Subcutaneous abdominal adipose tissue (tissue), 5 donors: ENCODE measurements at regions not wholly inside any gene's neighbourhood (a gene's known extent, or its start where the extent isn't known, plus 50 kb on each side); places are given as distances from the start of the nearest gene placed in this dataset.
"Not testable (repeated sequence)": the region's sequence is repeated elsewhere in the genome, so short reads cannot be mapped to it uniquely, and the experiment has no call there.

Experiments
- H3K27ac ChIP-seq: one replicate; pipeline ENCODE4 v1.7.0; 2013; ENCODE audit warnings: low read depth, mild to moderate bottlenecking, inconsistent platforms, low read length, moderate library complexity
- H3K27me3 ChIP-seq, 5 donors: one replicate each; pipeline ENCODE4 v1.7.0; 2013; ENCODE audit warnings: low read length in 5 of 5, inconsistent platforms in 1 of 5; ENCODE audit not compliant: control insufficient read depth in 5 of 5, insufficient read depth in 4 of 5
- H3K36me3 ChIP-seq, 5 donors: one replicate each; pipeline ENCODE4 v1.7.0; 2013; ENCODE audit warnings: low read length in 5 of 5; ENCODE audit not compliant: control insufficient read depth in 5 of 5, insufficient read depth in 5 of 5
- H3K4me1 ChIP-seq, 5 donors: one replicate each; pipeline ENCODE4 v1.7.0; 2013; ENCODE audit warnings: low read length in 5 of 5, mild to moderate bottlenecking in 3 of 5, moderate library complexity in 1 of 5; ENCODE audit not compliant: control insufficient read depth in 5 of 5, insufficient read depth in 5 of 5
- H3K4me3 ChIP-seq, 5 donors: one replicate each; pipeline ENCODE4 v1.7.0; 2013; ENCODE audit warnings: low read length in 5 of 5, low read depth in 1 of 5
- H3K9ac ChIP-seq, 5 donors: one replicate each; pipeline ENCODE4 v1.7.0; 2013; ENCODE audit warnings: low read length in 5 of 5, mild to moderate bottlenecking in 4 of 5, moderate library complexity in 3 of 5
- H3K9me3 ChIP-seq, 5 donors: one replicate each; pipeline ENCODE4 v1.7.0; 2013; ENCODE audit warnings: low read length in 5 of 5; ENCODE audit not compliant: control insufficient read depth in 5 of 5
- donor health status: healthy.
- donor health status: healthy.
- donor health status: healthy.
- donor health status: healthy.
- donor health status: healthy.

GRCh38 chr3:84308379-84308778 lies 650.4 kb upstream of the CADM2 start:
- H3K27ac ChIP-seq: no peak overlapping the region
- H3K4me1 ChIP-seq: no peaks in the 10 kb centered on the region
- no peak overlapping the region for H3K9ac ChIP-seq
- no peaks in the 10 kb centered on the region for H3K9me3 ChIP-seq
- H3K36me3 ChIP-seq: no peaks in the 10 kb centered on the region
- H3K4me3 ChIP-seq: no peak overlapping the region
- H3K27me3 ChIP-seq: no peaks in the 10 kb centered on the region

- Histone ChIP-seq H3K4me1 (no peaks in the 10 kb centered on the region), H3K9ac (no peak overlapping the region), H3K9me3 (no peaks in the 10 kb centered on the region), H3K36me3 (no peaks in the 10 kb centered on the region), H3K27ac (no peak overlapping the region), H3K4me3 (no peak overlapping the region), H3K27me3 (no peaks in the 10 kb centered on the region)
Measured at GRCh38 chr3:84318273-84318809, 640.4 kb upstream of the CADM2 start.

GRCh38 chr3:84365563-84366278 lies 593.1 kb upstream of the CADM2 start:
- H3K27me3 ChIP-seq, H3K4me1 ChIP-seq, H3K27ac ChIP-seq, H3K4me3 ChIP-seq, H3K9ac ChIP-seq, H3K36me3 ChIP-seq, H3K9me3 ChIP-seq: not testable (repeated sequence)
